ENCODE measurements at regions not wholly inside any gene's neighbourhood (a gene's known extent, or its start where the extent isn't known, plus 50 kb on each side); places are given as distances from the start of the nearest gene placed in this dataset.

DNA sequence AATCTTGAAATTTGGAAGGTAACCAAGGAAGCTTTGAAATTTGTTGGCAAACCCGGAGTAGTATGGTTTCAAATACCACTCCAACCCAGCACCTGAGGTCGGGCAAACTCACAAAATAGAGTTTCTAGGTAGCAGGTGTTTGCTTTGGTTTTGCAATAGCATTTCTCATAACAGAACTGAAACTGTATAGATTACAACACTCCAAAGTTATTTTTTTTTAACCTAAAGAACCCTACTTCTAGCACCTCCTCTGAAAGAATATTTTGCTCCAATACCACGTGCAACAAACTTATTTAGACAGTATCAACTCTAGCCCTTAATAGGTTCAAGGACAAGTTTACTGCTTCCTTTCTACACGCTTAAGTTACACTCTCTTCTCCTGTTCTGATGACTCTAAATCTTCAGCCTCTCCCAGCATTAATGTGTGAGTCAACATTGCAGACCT lies 178.5 kb upstream of the FMN2 start:
- no peaks in the 10 kb centered on the region for H3K9me3 ChIP-seq (ENCODE audit: low read length)
- no peaks in the 10 kb centered on the region for H4K20me1 ChIP-seq (ENCODE audit: low read length)
- H3K4me1 ChIP-seq (ENCODE audit: insufficient read depth, low read length), result peaks cover 44% of the 10 kb centered on the region
- DNase-seq, result peak; percentile 62
- CTCF ChIA-PET, result interaction anchor here (1.5 kb wide), 1 partner anchor 39 kb away, joined by 6 read pairs; no protein-coding TSS in a partner anchor
- H3K9ac ChIP-seq (ENCODE audit: low read length), result no peak overlapping the region
- H3K4me3 ChIP-seq (ENCODE audit: low read length), result peak overlapping the region; percentile 6; the same call in 1 of the 2 replicates
- H3K4me2 ChIP-seq (ENCODE audit: low read length), result peak overlapping the region; percentile 61
- POLR2A ChIA-PET (ENCODE audit: unreplicated experiment), result no interaction called here
- no peaks in the 10 kb centered on the region for H3K36me3 ChIP-seq (ENCODE audit: low read depth, low read length)
- TF ChIP-seq EZH2phosphoT487 (IDR thresholded peaks at IDR 0.05; ENCODE audit: borderline replicate concordance, low read length) (no peak), EZH2 (IDR thresholded peaks at IDR 0.05; ENCODE audit: low read length, unreplicated experiment) (no peak)
- TF ChIP-seq, protein P1, sequence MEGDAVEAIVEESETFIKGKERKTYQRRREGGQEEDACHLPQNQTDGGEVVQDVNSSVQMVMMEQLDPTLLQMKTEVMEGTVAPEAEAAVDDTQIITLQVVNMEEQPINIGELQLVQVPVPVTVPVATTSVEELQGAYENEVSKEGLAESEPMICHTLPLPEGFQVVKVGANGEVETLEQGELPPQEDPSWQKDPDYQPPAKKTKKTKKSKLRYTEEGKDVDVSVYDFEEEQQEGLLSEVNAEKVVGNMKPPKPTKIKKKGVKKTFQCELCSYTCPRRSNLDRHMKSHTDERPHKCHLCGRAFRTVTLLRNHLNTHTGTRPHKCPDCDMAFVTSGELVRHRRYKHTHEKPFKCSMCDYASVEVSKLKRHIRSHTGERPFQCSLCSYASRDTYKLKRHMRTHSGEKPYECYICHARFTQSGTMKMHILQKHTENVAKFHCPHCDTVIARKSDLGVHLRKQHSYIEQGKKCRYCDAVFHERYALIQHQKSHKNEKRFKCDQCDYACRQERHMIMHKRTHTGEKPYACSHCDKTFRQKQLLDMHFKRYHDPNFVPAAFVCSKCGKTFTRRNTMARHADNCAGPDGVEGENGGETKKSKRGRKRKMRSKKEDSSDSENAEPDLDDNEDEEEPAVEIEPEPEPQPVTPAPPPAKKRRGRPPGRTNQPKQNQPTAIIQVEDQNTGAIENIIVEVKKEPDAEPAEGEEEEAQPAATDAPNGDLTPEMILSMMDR (conservative IDR thresholded peaks at IDR 0.05; ENCODE audit: low read depth, low read length), result no peak
- H3K79me2 ChIP-seq (ENCODE audit: low read length), result no peaks in the 10 kb centered on the region
- no TSS peak for BruUV-seq (replicated peaks)
- no peaks in the 10 kb centered on the region for H3K9me2 ChIP-seq (replicated peaks; ENCODE audit: low read length)
- no peaks in the 10 kb centered on the region for H3K27me3 ChIP-seq (ENCODE audit: low read length)
- ATAC-seq, result no peak
- intact Hi-C loops (cut with micrococcal nuclease), result loop anchor here (5.0 kb wide), 3 partner anchors 64 to 661 kb away; no protein-coding TSS in a partner anchor
- no peak overlapping the region for H2AFZ ChIP-seq (ENCODE audit: low read length)
- H3K27ac ChIP-seq (ENCODE audit: low read length), result peak overlapping the region; percentile 34
- peaks cover 15% of the 10 kb centered on the region for H3F3A ChIP-seq (ENCODE audit: low read length, unreplicated experiment)

DNA sequence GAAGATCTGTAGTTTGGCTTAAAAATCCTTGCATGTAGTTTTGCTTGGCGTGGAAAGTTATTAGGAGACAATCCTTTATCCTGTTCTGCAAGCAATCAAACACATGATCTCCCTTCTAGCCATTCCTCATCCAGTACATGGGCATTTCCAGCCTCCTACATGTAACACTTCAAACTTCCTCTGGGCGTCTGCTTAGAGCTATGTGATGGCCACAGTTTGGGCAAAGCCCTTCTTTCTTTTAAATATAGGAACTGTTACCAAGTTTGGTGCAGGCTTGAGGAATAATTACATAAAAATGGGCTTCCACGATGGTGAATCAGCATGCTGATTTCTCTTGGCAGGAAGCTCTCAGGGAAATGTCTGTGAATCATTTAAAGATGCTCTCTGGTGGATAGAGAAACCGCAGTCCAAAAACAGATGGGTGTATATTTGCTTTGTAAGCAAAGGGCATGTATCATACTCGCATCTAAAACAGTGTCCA lies 176.9 kb upstream of the FMN2 start:
- H3K4me2 ChIP-seq (ENCODE audit: low read length), result peak overlapping the region; percentile 58
- H2AFZ ChIP-seq (ENCODE audit: low read length), result no peak overlapping the region; the same call in 1 of the 2 replicates

More for the DNA sequence above, 176.9 kb upstream of the FMN2 start:
- BruUV-seq (replicated peaks), result no TSS peak
- Histone ChIP-seq H3K9me2 (replicated peaks; ENCODE audit: low read length) (no peaks in the 10 kb centered on the region), H3F3A (ENCODE audit: low read length, unreplicated experiment) (peaks cover 15% of the 10 kb centered on the region), H3K27ac (ENCODE audit: low read length) (peak overlapping the region; percentile 73), H3K9me3 (ENCODE audit: low read length) (no peaks in the 10 kb centered on the region), H3K27me3 (ENCODE audit: low read length) (no peaks in the 10 kb centered on the region), H3K4me3 (ENCODE audit: low read length) (no peak overlapping the region), H3K4me1 (ENCODE audit: insufficient read depth, low read length) (peaks cover 44% of the 10 kb centered on the region), H3K9ac (ENCODE audit: low read length) (0 out of 2 replicates have a peak overlapping the region, but pooled peaks have one; percentile 3), H3K79me2 (ENCODE audit: low read length) (no peaks in the 10 kb centered on the region), H3K36me3 (ENCODE audit: low read depth, low read length) (no peaks in the 10 kb centered on the region), H4K20me1 (ENCODE audit: low read length) (no peaks in the 10 kb centered on the region)
- ChIA-PET POLR2A (ENCODE audit: unreplicated experiment) (interaction anchor here (0.5 kb wide), 1 partner anchor 914 kb away, joined by 4 read pairs; no protein-coding TSS in a partner anchor), CTCF (interaction anchor here (0.7 to 1.9 kb wide), 6 partner anchors 17 to 91 kb away, joined by 3 to 14 read pairs (median 5); no protein-coding TSS in a partner anchor)
- ATAC-seq (peak; percentile 83), DNase-seq (peak; percentile 98)
- intact Hi-C loops (cut with micrococcal nuclease), result loop anchor here (5.0 kb wide), 3 partner anchors 63 to 662 kb away; no protein-coding TSS in a partner anchor
- TF ChIP-seq EZH2phosphoT487 (IDR thresholded peaks at IDR 0.05; ENCODE audit: borderline replicate concordance, low read length), result no peak
- TF ChIP-seq, protein P1 (conservative IDR thresholded peaks at IDR 0.05; ENCODE audit: low read depth, low read length), result peak; percentile 50

Measured in PC-3 (cell line).